ENCODE measurements at regions not wholly inside any gene's neighbourhood (a gene's known extent, or its start where the extent isn't known, plus 50 kb on each side); places are given as distances from the start of the nearest gene placed in this dataset.

- H3K27ac ChIP-seq (ENCODE audit: low read depth, low read length), result no peak overlapping the region
- no peak overlapping the region for H2AFZ ChIP-seq (ENCODE audit: low read length)
- no peaks in the 10 kb centered on the region for H3K4me1 ChIP-seq (replicated peaks in 1 of 4; ENCODE audit: control insufficient read depth in 3 of 4, insufficient read depth in 4 of 4, low read length in 3 of 4)
- H2BK20ac ChIP-seq (ENCODE audit: low read length), result no peak overlapping the region
- H3K79me1 ChIP-seq (ENCODE audit: low read depth, low read length), result no peaks in the 10 kb centered on the region
- no peak overlapping the region for H2BK120ac ChIP-seq (replicated peaks; ENCODE audit: low read depth, low read length)
- no peak overlapping the region for H3K9ac ChIP-seq (replicated peaks in 1 of 4; ENCODE audit: extremely low read depth in 1 of 4, low read depth in 3 of 4, low read length in 3 of 4)
- H3K9me3 ChIP-seq (ENCODE audit: insufficient read depth in 2 of 2, low read depth in 1 of 2, low read length in 1 of 2), result no peaks in the 10 kb centered on the region
- no peak overlapping the region for H2AK5ac ChIP-seq (ENCODE audit: low read depth, low read length)
- FAIRE-seq, result no peak
- POLR2A ChIA-PET (ENCODE audit: partially characterized antibody), result no interaction called here
- H3K18ac ChIP-seq (ENCODE audit: extremely low read depth, low read length), result no peak overlapping the region
- no peak overlapping the region for H3K4me3 ChIP-seq (ENCODE audit: extremely low read depth in 1 of 4, insufficient read depth in 2 of 4, low read depth in 3 of 4, low read length in 4 of 4)
- H3K23ac ChIP-seq (ENCODE audit: insufficient read length), result no peak overlapping the region
- no peaks in the 10 kb centered on the region for H3K79me2 ChIP-seq (ENCODE audit: control insufficient read depth in 1 of 2, insufficient read depth in 2 of 2, low read length in 2 of 2)
- no peak overlapping the region for H4K5ac ChIP-seq (ENCODE audit: insufficient read length, low read depth, low read length)
- H2BK12ac ChIP-seq (ENCODE audit: low read depth, low read length), result no peak overlapping the region
- no peak overlapping the region for H3K56ac ChIP-seq (replicated peaks; ENCODE audit: insufficient read length, low read depth, low read length)
- no peak overlapping the region for H3K14ac ChIP-seq (ENCODE audit: insufficient read length)
- no peaks in the 10 kb centered on the region; a peak in 1 of 7 replicates for H3K27me3 ChIP-seq (replicated peaks in 1 of 4; ENCODE audit: control insufficient read depth in 3 of 4, extremely low read depth in 1 of 4, insufficient read depth in 3 of 4, low read length in 3 of 4)
- H4K91ac ChIP-seq (replicated peaks; ENCODE audit: insufficient read length, low read length), result no peak overlapping the region
- H3K23me2 ChIP-seq (ENCODE audit: low read depth, low read length), result no peaks in the 10 kb centered on the region; the same call in 1 of the 2 replicates
- CTCF ChIA-PET (ENCODE audit: partially characterized antibody), result no interaction called here
- H4K8ac ChIP-seq (ENCODE audit: extremely low read depth, insufficient read depth, low read length), result no peak overlapping the region
- no peak for DNase-seq (ENCODE audit: low read depth in 1 of 2, low spot score in 2 of 2)
- H3K4me2 ChIP-seq (ENCODE audit: insufficient read depth in 1 of 2, low read depth in 2 of 2, low read length in 2 of 2), result no peak overlapping the region
- H3K4ac ChIP-seq (replicated peaks; ENCODE audit: insufficient read length, low read depth, low read length), result no peak overlapping the region
- H3K36me3 ChIP-seq (ENCODE audit: control insufficient read depth in 2 of 4, insufficient read depth in 4 of 4, low read length in 3 of 4), result no peaks in the 10 kb centered on the region
- H2BK15ac ChIP-seq (ENCODE audit: low read length), result no peak overlapping the region
- no peaks in the 10 kb centered on the region for H4K20me1 ChIP-seq (replicated peaks in 1 of 2; ENCODE audit: control insufficient read depth in 1 of 2, insufficient read depth in 2 of 2, low read length in 2 of 2)
- no peak overlapping the region for H2BK5ac ChIP-seq (ENCODE audit: low read depth, low read length)
- no peak for TF ChIP-seq SUZ12 (IDR thresholded peaks at IDR 0.05; ENCODE audit: low read length)
- TF ChIP-seq, protein P1, sequence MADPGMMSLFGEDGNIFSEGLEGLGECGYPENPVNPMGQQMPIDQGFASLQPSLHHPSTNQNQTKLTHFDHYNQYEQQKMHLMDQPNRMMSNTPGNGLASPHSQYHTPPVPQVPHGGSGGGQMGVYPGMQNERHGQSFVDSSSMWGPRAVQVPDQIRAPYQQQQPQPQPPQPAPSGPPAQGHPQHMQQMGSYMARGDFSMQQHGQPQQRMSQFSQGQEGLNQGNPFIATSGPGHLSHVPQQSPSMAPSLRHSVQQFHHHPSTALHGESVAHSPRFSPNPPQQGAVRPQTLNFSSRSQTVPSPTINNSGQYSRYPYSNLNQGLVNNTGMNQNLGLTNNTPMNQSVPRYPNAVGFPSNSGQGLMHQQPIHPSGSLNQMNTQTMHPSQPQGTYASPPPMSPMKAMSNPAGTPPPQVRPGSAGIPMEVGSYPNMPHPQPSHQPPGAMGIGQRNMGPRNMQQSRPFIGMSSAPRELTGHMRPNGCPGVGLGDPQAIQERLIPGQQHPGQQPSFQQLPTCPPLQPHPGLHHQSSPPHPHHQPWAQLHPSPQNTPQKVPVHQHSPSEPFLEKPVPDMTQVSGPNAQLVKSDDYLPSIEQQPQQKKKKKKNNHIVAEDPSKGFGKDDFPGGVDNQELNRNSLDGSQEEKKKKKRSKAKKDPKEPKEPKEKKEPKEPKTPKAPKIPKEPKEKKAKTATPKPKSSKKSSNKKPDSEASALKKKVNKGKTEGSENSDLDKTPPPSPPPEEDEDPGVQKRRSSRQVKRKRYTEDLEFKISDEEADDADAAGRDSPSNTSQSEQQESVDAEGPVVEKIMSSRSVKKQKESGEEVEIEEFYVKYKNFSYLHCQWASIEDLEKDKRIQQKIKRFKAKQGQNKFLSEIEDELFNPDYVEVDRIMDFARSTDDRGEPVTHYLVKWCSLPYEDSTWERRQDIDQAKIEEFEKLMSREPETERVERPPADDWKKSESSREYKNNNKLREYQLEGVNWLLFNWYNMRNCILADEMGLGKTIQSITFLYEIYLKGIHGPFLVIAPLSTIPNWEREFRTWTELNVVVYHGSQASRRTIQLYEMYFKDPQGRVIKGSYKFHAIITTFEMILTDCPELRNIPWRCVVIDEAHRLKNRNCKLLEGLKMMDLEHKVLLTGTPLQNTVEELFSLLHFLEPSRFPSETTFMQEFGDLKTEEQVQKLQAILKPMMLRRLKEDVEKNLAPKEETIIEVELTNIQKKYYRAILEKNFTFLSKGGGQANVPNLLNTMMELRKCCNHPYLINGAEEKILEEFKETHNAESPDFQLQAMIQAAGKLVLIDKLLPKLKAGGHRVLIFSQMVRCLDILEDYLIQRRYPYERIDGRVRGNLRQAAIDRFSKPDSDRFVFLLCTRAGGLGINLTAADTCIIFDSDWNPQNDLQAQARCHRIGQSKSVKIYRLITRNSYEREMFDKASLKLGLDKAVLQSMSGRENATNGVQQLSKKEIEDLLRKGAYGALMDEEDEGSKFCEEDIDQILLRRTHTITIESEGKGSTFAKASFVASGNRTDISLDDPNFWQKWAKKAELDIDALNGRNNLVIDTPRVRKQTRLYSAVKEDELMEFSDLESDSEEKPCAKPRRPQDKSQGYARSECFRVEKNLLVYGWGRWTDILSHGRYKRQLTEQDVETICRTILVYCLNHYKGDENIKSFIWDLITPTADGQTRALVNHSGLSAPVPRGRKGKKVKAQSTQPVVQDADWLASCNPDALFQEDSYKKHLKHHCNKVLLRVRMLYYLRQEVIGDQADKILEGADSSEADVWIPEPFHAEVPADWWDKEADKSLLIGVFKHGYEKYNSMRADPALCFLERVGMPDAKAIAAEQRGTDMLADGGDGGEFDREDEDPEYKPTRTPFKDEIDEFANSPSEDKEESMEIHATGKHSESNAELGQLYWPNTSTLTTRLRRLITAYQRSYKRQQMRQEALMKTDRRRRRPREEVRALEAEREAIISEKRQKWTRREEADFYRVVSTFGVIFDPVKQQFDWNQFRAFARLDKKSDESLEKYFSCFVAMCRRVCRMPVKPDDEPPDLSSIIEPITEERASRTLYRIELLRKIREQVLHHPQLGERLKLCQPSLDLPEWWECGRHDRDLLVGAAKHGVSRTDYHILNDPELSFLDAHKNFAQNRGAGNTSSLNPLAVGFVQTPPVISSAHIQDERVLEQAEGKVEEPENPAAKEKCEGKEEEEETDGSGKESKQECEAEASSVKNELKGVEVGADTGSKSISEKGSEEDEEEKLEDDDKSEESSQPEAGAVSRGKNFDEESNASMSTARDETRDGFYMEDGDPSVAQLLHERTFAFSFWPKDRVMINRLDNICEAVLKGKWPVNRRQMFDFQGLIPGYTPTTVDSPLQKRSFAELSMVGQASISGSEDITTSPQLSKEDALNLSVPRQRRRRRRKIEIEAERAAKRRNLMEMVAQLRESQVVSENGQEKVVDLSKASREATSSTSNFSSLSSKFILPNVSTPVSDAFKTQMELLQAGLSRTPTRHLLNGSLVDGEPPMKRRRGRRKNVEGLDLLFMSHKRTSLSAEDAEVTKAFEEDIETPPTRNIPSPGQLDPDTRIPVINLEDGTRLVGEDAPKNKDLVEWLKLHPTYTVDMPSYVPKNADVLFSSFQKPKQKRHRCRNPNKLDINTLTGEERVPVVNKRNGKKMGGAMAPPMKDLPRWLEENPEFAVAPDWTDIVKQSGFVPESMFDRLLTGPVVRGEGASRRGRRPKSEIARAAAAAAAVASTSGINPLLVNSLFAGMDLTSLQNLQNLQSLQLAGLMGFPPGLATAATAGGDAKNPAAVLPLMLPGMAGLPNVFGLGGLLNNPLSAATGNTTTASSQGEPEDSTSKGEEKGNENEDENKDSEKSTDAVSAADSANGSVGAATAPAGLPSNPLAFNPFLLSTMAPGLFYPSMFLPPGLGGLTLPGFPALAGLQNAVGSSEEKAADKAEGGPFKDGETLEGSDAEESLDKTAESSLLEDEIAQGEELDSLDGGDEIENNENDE (IDR thresholded peaks at IDR 0.05; ENCODE audit: insufficient replicate concordance, low read length), result no peak
Measured at GRCh38 chr13:42409551-42409950, 137.6 kb downstream of the AKAP11 start.

Measured in H1 (cell line).